ENCODE measurements at regions not wholly inside any gene's neighbourhood (a gene's known extent, or its start where the extent isn't known, plus 50 kb on each side); places are given as distances from the start of the nearest gene placed in this dataset.
"Not testable (repeated sequence)": the region's sequence is repeated elsewhere in the genome, so short reads cannot be mapped to it uniquely, and the experiment has no call there.

DNA sequence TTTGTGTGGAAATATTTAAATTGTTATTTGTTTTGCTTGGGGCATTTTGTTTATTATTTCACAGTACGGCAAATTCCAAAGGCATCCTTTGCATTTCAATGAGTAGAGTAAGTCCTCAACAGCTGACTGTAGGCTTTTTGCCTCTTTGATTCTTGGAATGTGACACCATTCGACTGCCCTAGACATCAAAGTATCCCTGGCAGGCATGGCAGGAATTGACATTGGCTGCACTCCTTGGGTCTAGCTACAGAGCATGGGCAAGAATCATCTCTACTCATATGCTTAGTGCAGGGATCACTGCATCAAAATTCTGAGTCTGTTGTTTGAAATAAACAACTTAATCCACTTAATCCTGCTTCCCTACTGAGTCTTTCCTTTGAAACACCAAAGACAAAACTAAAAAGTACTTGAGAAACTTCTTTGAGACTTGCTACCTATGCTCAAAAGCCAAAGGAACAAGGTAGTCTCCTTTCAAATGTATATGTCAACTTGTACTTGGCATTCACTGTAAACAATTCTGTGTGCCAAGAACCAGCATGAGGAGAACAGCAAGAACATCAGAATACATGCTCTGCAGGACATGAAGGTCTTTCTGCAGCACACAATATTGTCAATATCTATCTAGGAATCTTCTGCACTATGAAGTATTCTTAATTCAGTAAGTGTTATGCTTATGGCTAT, 1569.0 kb upstream of the FLRT2 start:
- H3K4me1 Mint-ChIP-seq (ENCODE audit: low read depth) = no peaks in the 10 kb centered on the region
- H3K27ac Mint-ChIP-seq = no peak overlapping the region
- peaks cover 23% of the 10 kb centered on the region for H3K9me3 Mint-ChIP-seq
- H3K36me3 Mint-ChIP-seq (ENCODE audit: low read depth) = no peaks in the 10 kb centered on the region
- H3K27me3 Mint-ChIP-seq (ENCODE audit: low read depth) = no peaks in the 10 kb centered on the region
- no peak overlapping the region for H3K4me3 Mint-ChIP-seq

DNA sequence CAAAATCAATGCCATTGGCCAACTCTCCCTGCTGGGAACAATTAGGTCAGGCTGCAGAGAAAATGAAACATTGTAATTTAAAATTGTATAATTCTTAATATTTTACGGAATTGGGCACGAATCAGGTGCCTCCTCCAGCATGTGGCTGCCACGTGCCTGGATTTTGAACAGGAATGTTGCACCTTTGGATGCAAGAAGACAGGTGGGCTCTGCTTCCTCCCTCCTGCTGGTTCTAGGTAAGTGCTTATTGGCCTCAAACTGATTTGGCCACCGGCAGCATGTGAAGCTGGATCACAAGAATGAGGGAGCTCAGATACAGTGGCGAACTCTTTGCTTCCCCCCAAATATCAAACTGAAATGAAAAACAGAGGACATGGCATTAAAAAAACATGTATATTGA, 1559.9 kb upstream of the FLRT2 start:
- H3K9me3 Mint-ChIP-seq = peaks cover 34% of the 10 kb centered on the region
- no peak overlapping the region for H3K4me3 Mint-ChIP-seq
- no peaks in the 10 kb centered on the region for H3K27me3 Mint-ChIP-seq (ENCODE audit: low read depth)
- no peaks in the 10 kb centered on the region for H3K4me1 Mint-ChIP-seq (ENCODE audit: low read depth)
- H3K27ac Mint-ChIP-seq = no peak overlapping the region
- H3K36me3 Mint-ChIP-seq (ENCODE audit: low read depth) = no peaks in the 10 kb centered on the region

DNA sequence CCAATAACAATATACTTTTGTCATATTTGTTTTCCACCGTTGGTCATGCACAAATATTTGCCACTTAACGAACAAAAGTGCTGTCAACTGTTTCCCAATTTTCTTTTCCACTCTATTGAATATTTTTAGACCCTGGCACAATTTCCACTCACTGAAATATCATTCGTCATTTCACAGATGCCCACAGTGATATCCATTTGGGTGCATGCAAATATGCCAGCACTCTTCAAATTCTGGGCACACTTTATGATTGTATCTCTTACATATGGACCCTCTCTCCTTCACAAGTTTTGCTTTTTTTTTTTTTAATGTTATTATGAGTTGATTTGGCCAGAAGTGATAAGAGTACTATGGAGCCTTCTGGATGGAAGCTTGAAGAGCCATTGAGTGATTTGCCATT, 1557.3 kb upstream of the FLRT2 start:
- peaks cover 25% of the 10 kb centered on the region for H3K9me3 Mint-ChIP-seq
- no peaks in the 10 kb centered on the region for H3K4me1 Mint-ChIP-seq (ENCODE audit: low read depth)
- H3K4me3 Mint-ChIP-seq = no peak overlapping the region
- no peak overlapping the region for H3K27ac Mint-ChIP-seq
- no peaks in the 10 kb centered on the region for H3K27me3 Mint-ChIP-seq (ENCODE audit: low read depth)
- no peaks in the 10 kb centered on the region for H3K36me3 Mint-ChIP-seq (ENCODE audit: low read depth)

DNA sequence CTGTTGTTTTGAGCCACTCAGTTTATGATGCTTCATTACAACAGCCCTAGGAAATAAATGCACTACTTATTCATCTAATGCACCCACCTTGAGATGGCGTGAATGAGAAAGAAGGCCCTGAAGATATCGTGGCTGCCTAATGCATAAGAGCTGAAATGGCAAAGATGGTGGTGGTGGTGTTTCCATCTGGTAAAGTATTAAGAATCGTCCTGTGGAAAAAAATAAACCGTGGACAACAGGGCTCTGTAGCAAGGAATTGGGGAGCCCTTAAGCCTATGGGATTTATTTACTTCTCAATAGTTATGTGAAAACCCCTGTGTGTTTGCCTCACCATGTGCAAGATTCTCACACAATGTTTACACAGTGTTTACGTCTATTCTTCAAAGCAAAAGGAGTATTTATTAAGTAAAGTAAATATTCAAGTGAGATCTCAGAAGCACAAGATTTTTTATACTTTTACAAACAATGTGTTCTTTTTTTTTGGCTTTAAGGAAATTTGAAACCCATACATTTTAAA, 1555.2 kb upstream of the FLRT2 start:
- H3K4me3 Mint-ChIP-seq = no peak overlapping the region
- H3K9me3 Mint-ChIP-seq = peaks cover 20% of the 10 kb centered on the region
- H3K27ac Mint-ChIP-seq = no peak overlapping the region
- no peaks in the 10 kb centered on the region for H3K4me1 Mint-ChIP-seq (ENCODE audit: low read depth)
- H3K27me3 Mint-ChIP-seq (ENCODE audit: low read depth) = no peaks in the 10 kb centered on the region
- H3K36me3 Mint-ChIP-seq (ENCODE audit: low read depth) = no peaks in the 10 kb centered on the region

DNA sequence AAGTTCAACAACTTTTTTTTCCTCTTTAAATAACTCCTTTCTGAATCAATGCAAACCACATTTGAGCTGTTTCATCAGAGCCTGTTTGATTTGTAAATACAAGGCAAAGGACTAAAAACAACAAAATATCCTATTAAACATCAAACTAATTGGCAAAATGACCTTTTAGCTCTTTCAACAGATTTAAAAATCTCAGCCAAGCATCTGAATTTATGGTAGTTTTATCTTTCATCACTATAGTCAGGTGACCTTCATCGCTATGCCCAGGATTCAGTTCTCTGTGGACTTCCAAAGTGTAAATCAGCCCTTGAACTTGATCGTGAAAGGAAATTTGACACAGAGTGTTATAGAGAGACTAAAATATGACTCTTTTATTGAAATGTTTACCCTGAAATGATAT, 1554.5 kb upstream of the FLRT2 start:
- Mint-ChIP-seq H3K27ac (no peak overlapping the region), H3K27me3 (ENCODE audit: low read depth) (no peaks in the 10 kb centered on the region), H3K4me3 (no peak overlapping the region), H3K9me3 (peaks cover 18% of the 10 kb centered on the region), H3K4me1 (ENCODE audit: low read depth) (no peaks in the 10 kb centered on the region), H3K36me3 (ENCODE audit: low read depth) (no peaks in the 10 kb centered on the region)

DNA sequence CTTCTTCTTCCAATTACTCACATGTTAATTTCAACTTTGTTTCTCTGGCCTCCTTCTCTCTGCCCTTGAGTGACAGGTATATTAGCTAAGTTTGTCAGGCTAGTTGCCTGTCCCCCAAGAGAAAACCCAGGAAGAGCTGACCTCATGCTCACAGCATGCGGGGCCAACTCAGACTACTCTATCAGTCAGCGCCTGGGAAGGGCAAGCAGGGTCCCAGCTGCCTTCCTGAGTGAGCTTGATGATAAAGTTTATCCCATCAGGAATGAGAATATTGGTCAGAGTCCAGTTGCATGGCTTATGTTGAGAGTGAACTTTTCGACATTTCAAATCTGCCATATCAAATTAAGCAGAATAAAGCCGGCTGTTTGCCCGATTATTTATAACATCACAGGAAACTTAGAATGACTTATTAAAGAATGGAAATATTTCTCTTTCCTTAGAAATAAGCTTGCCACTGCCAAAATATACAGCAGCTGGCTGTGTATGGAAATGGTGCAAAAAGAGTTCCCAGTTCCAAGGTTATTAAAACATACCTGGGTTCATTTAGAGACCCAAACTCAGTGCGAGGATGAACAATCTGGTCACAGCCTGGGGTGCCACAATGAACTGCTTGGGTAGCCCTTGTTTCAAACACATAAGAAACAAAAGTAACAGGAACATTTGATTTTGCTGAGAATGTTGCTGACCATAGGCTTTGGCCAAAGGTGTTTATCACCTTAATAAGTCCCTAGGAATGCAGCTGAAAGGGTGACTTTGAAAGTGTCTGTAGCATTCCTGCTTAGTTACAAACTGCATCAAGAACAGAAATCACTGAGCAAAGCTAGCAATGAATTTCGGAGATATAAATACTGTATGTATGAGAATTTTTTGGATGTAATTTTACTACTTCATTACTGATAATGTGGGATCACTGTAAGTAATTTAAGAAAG, 1553.8 kb upstream of the FLRT2 start:
- no peaks in the 10 kb centered on the region for H3K36me3 Mint-ChIP-seq (ENCODE audit: low read depth)
- H3K27me3 Mint-ChIP-seq (ENCODE audit: low read depth) = no peaks in the 10 kb centered on the region
- H3K4me1 Mint-ChIP-seq (ENCODE audit: low read depth) = no peaks in the 10 kb centered on the region
- no peak overlapping the region for H3K4me3 Mint-ChIP-seq
- H3K9me3 Mint-ChIP-seq = peaks cover 13% of the 10 kb centered on the region
- H3K27ac Mint-ChIP-seq = no peak overlapping the region

DNA sequence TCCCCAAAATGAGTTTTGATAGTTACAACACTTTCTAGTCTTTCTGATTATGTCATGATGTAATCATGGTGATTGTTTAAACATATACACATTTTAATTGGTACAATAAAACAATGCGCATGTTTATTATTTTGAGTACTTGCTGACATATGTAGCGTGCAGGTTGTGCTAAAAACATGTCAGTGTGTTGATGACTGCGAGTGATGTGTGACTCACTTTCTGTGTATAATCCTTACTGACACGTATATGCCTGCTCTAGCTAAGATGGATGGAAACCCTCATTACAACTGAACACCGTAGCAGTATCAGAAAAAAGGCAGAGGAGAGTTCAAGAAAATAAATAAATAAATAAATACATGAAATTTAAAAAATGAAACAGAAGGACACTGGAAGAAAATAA, 1552.4 kb upstream of the FLRT2 start:
- H3K27me3 Mint-ChIP-seq (ENCODE audit: low read depth) = no peaks in the 10 kb centered on the region
- no peak overlapping the region for H3K27ac Mint-ChIP-seq
- no peak overlapping the region for H3K4me3 Mint-ChIP-seq
- no peaks in the 10 kb centered on the region for H3K36me3 Mint-ChIP-seq (ENCODE audit: low read depth)
- H3K9me3 Mint-ChIP-seq = peaks cover 11% of the 10 kb centered on the region
- no peaks in the 10 kb centered on the region for H3K4me1 Mint-ChIP-seq (ENCODE audit: low read depth)

DNA sequence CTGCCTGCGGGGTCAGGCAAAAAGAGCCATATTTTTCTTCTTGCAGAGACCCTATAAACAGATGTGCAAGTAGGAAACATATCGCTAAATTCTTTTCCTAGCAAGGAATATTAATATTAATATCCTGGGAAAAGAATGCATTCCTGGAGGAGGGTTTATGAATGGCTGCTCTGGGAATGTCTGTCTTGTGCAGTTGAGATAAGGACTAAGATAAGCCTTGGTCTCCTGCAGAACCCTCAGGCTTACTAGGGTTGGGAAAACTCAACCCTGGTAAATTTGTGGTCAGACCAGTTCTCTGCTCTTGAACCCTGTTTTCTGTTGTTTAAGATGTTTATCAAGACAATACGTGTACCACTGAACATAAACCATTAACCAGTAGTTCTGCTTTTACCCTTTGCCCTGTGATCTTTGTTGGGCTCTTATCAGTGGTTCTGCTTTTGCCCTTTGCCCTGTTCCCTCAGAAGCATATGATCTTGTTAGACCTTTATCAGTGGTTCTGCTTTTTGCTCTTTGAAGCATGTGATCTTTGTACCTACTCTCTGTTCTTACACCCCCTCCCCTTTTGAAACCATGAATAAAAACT, 1548.2 kb upstream of the FLRT2 start:
- not testable (repeated sequence) for H3K27ac Mint-ChIP-seq; H3K4me1 Mint-ChIP-seq (ENCODE audit: low read depth); H3K4me3 Mint-ChIP-seq; H3K36me3 Mint-ChIP-seq (ENCODE audit: low read depth); H3K27me3 Mint-ChIP-seq (ENCODE audit: low read depth)
- peaks cover 14% of the 10 kb centered on the region for H3K9me3 Mint-ChIP-seq

- H3K27me3 Mint-ChIP-seq (ENCODE audit: low read depth) = no peaks in the 10 kb centered on the region
- peaks cover 24% of the 10 kb centered on the region for H3K9me3 Mint-ChIP-seq
- no peak overlapping the region for H3K4me3 Mint-ChIP-seq
- H3K36me3 Mint-ChIP-seq (ENCODE audit: low read depth) = no peaks in the 10 kb centered on the region
- H3K4me1 Mint-ChIP-seq (ENCODE audit: low read depth) = no peaks in the 10 kb centered on the region
- no peak overlapping the region for H3K27ac Mint-ChIP-seq
These were observed 1541.7 kb upstream of the FLRT2 start for GRCh38 chr14:83988275-83988674.

DNA sequence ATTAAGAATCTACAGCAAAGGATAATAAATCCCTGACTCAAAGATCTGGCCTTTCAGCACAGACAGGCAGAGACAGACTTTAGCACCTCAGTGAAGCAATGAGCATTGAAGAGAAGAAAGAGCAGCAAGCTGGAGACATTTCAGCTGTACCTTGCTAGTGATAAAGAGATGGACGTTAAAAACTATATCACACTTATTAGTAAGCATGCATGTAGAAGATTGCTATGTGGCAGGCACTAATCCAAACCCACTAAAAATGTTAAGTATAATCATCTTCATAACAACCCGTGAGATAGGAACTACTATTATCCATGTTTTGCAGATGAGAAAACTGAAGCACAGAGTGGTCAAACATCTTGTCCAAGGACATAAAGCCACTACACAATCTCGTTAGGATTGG, 1538.3 kb upstream of the FLRT2 start:
- Mint-ChIP-seq H3K4me3 (no peak overlapping the region), H3K4me1 (ENCODE audit: low read depth) (no peaks in the 10 kb centered on the region), H3K27me3 (ENCODE audit: low read depth) (no peaks in the 10 kb centered on the region), H3K36me3 (ENCODE audit: low read depth) (no peaks in the 10 kb centered on the region), H3K9me3 (peaks cover 18% of the 10 kb centered on the region), H3K27ac (no peak overlapping the region)

GRCh38 chr14:83992857-83993256, 1537.1 kb upstream of the FLRT2 start:
- H3K27ac Mint-ChIP-seq = no peak overlapping the region
- no peaks in the 10 kb centered on the region for H3K4me1 Mint-ChIP-seq (ENCODE audit: low read depth)
- H3K27me3 Mint-ChIP-seq (ENCODE audit: low read depth) = no peaks in the 10 kb centered on the region
- peaks cover 18% of the 10 kb centered on the region for H3K9me3 Mint-ChIP-seq
- H3K4me3 Mint-ChIP-seq = no peak overlapping the region
- no peaks in the 10 kb centered on the region for H3K36me3 Mint-ChIP-seq (ENCODE audit: low read depth)

DNA sequence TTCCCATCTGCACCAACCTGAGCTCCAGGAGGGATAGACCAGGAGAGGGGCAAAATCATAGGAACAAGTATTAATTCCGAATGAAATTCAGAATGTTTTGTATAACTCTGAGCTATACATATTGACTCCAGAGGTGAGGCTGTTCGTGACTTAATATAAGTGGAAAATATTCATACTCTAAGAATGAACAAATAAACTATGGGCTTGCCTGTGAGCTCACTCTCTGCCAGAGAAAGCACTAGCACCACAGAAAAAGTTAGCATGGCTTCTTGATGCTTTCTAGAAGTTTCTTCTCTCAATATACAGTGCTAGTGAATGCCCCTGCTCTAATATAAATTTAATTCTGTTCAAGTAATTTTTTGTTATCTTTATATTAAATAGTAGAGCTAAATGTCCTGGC, 1536.4 kb upstream of the FLRT2 start:
- Mint-ChIP-seq H3K36me3 (ENCODE audit: low read depth) (no peaks in the 10 kb centered on the region), H3K4me1 (ENCODE audit: low read depth) (no peaks in the 10 kb centered on the region), H3K9me3 (peaks cover 18% of the 10 kb centered on the region), H3K27me3 (ENCODE audit: low read depth) (no peaks in the 10 kb centered on the region), H3K4me3 (no peak overlapping the region), H3K27ac (no peak overlapping the region)

DNA sequence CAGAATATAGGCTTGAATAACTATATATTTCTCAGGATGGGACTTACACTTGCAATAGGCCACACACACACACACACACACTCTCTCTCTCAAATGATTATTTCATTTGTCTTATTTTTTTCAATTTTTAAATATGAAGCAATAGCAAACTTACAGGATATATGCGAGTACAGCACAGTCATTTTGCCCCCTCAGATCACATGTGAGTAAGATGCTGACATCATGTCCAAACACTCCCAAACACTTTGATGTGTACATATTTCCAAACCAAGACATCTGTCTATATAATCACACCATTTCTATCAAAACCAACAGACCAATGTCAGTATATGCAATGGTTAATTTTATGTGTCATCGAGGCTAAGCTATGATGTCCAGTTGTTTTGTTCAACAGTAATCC, 1535.9 kb upstream of the FLRT2 start:
- no peak overlapping the region for H3K27ac Mint-ChIP-seq
- H3K36me3 Mint-ChIP-seq (ENCODE audit: low read depth) = no peaks in the 10 kb centered on the region
- H3K27me3 Mint-ChIP-seq (ENCODE audit: low read depth) = no peaks in the 10 kb centered on the region
- H3K4me3 Mint-ChIP-seq = no peak overlapping the region
- H3K9me3 Mint-ChIP-seq = peaks cover 18% of the 10 kb centered on the region
- H3K4me1 Mint-ChIP-seq (ENCODE audit: low read depth) = no peaks in the 10 kb centered on the region

- Mint-ChIP-seq H3K27me3 (ENCODE audit: low read depth) (no peaks in the 10 kb centered on the region), H3K9me3 (peaks cover 14% of the 10 kb centered on the region), H3K27ac (no peak overlapping the region), H3K4me1 (ENCODE audit: low read depth) (no peaks in the 10 kb centered on the region), H3K36me3 (ENCODE audit: low read depth) (no peaks in the 10 kb centered on the region), H3K4me3 (no peak overlapping the region)
These were observed 1528.9 kb upstream of the FLRT2 start for GRCh38 chr14:84001023-84001422.

DNA sequence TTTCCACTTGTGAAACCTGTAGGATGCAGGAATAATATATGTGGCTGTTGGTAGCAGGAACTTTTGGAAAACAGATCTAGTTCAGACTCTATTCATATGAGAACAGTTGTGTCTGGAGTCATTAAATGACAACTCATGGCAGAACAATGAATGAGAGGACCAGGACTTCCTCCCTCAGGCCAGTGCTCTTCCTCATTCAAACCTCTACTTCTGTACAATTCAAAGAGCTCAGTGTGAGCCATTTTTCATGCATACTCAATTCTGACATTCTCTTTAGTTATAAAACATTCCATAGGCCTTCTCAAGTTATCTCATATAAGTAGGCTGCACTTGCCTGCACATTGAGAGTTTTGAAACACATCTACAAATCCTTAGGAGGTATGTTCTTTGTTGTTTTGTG, 1526.6 kb upstream of the FLRT2 start:
- Mint-ChIP-seq H3K36me3 (ENCODE audit: low read depth) (no peaks in the 10 kb centered on the region), H3K27me3 (ENCODE audit: low read depth) (no peaks in the 10 kb centered on the region), H3K9me3 (peaks cover 14% of the 10 kb centered on the region), H3K27ac (no peak overlapping the region), H3K4me1 (ENCODE audit: low read depth) (no peaks in the 10 kb centered on the region), H3K4me3 (no peak overlapping the region)
